ENCODE measurements at regions not wholly inside any gene's neighbourhood (a gene's known extent, or its start where the extent isn't known, plus 50 kb on each side); places are given as distances from the start of the nearest gene placed in this dataset.

GRCh38 chr10:35924759-35925158 lies 282.7 kb upstream of the FZD8 start:
- Mint-ChIP-seq H3K4me3 (no peak overlapping the region), H3K27me3 (no peaks in the 10 kb centered on the region), H3K27ac (no peak overlapping the region), H3K9me3 (no peaks in the 10 kb centered on the region), H3K4me1 (no peaks in the 10 kb centered on the region), H3K36me3 (ENCODE audit: low read depth) (no peaks in the 10 kb centered on the region)
- POLR2A ChIA-PET: no interaction called here
- intact Hi-C loops (cut with micrococcal nuclease): no loop called here
- CTCF ChIA-PET: no interaction called here
- no peak for ATAC-seq (ENCODE audit: low read depth)
- DNase-seq: no peak
- TF ChIP-seq, protein P1, sequence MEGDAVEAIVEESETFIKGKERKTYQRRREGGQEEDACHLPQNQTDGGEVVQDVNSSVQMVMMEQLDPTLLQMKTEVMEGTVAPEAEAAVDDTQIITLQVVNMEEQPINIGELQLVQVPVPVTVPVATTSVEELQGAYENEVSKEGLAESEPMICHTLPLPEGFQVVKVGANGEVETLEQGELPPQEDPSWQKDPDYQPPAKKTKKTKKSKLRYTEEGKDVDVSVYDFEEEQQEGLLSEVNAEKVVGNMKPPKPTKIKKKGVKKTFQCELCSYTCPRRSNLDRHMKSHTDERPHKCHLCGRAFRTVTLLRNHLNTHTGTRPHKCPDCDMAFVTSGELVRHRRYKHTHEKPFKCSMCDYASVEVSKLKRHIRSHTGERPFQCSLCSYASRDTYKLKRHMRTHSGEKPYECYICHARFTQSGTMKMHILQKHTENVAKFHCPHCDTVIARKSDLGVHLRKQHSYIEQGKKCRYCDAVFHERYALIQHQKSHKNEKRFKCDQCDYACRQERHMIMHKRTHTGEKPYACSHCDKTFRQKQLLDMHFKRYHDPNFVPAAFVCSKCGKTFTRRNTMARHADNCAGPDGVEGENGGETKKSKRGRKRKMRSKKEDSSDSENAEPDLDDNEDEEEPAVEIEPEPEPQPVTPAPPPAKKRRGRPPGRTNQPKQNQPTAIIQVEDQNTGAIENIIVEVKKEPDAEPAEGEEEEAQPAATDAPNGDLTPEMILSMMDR (IDR thresholded peaks at IDR 0.05): no peak

DNA sequence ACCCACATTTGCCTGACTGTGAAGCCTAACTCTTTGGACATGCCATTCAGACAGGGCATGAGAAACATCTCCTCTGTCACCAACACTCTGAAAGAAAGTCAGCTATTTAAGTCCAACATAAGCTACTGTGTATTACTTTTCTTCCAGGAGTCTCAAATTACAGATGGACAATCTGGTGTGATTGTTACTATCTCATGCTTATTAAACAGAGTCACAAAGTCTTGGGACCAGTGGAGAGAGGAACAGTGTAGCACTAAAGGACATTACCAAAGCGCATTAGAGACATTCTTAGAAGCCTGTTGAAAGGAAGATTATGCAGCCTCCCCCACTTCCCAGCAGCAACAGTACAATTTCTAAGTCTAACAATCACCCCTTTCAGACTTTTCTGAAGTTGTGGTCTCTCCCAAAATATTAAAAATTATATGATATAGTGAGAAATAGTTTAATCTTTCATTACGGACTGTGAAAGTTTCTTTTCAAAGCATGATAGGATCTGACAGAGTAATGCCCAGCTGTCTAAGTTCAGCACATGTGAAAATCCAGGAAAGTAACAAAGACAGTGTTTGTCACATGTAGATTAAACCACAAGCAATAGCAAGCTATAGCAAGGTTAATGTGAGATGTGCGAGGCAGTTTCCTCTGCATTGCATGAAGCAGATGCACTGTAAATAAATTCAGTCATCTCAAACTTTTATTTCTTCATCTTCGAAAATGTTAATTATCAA lies 280.9 kb upstream of the FZD8 start:
- intact Hi-C loops (cut with micrococcal nuclease): no loop called here
- POLR2A ChIA-PET: no interaction called here
- Mint-ChIP-seq H3K27me3 (no peaks in the 10 kb centered on the region), H3K9me3 (no peaks in the 10 kb centered on the region), H3K4me1 (no peaks in the 10 kb centered on the region), H3K27ac (no peak overlapping the region), H3K36me3 (ENCODE audit: low read depth) (no peaks in the 10 kb centered on the region), H3K4me3 (no peak overlapping the region)
- CTCF ChIA-PET: no interaction called here
- no peak for ATAC-seq (ENCODE audit: low read depth)
- no peak for DNase-seq
- TF ChIP-seq, protein P1 (IDR thresholded peaks at IDR 0.05): no peak

- TF ChIP-seq, protein P1 (IDR thresholded peaks at IDR 0.05): no peak
- H3K27me3 Mint-ChIP-seq: no peaks in the 10 kb centered on the region
- H3K4me1 Mint-ChIP-seq: no peaks in the 10 kb centered on the region
- ATAC-seq (ENCODE audit: low read depth) (no peak), DNase-seq (no peak)
- POLR2A ChIA-PET: no interaction called here
- no peak overlapping the region for H3K27ac Mint-ChIP-seq
- no peaks in the 10 kb centered on the region for H3K36me3 Mint-ChIP-seq (ENCODE audit: low read depth)
- intact Hi-C loops (cut with micrococcal nuclease): no loop called here
- no peaks in the 10 kb centered on the region for H3K9me3 Mint-ChIP-seq
- CTCF ChIA-PET: no interaction called here
- H3K4me3 Mint-ChIP-seq: no peak overlapping the region
Measured at GRCh38 chr10:35921866-35922350, 279.8 kb upstream of the FZD8 start.

GRCh38 chr10:35916791-35917190 lies 274.7 kb upstream of the FZD8 start:
- H3K27ac Mint-ChIP-seq: no peak overlapping the region
- no peak for ATAC-seq (ENCODE audit: low read depth)
- H3K9me3 Mint-ChIP-seq: no peaks in the 10 kb centered on the region
- TF ChIP-seq, protein P1 (IDR thresholded peaks at IDR 0.05): no peak
- DNase-seq: no peak
- no peaks in the 10 kb centered on the region for H3K36me3 Mint-ChIP-seq (ENCODE audit: low read depth)
- POLR2A ChIA-PET: no interaction called here
- H3K4me3 Mint-ChIP-seq: no peak overlapping the region
- CTCF ChIA-PET: no interaction called here
- intact Hi-C loops (cut with micrococcal nuclease): no loop called here
- H3K4me1 Mint-ChIP-seq: no peaks in the 10 kb centered on the region
- H3K27me3 Mint-ChIP-seq: no peaks in the 10 kb centered on the region

DNA sequence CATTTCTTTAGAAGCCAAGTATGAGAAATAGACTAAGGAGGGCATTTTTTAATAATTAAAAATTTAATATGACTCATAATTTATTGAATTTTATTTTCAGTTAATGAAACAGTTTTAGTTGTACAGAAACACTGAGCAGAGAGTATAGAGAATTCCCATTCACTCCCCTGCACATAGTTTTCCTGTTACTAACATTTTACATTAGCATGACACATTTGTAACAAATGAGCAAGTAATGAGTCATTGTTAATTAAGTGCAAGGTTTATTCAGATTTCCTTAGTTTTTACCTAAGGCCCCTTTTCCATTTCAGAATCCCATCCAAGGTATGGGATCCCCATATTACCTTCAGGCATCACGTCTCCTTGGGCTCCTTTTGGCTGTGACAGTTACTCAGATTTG lies 271.5 kb upstream of the FZD8 start:
- ChIA-PET POLR2A (no interaction called here), CTCF (no interaction called here)
- DNase-seq: no peak
- TF ChIP-seq, protein P1 (IDR thresholded peaks at IDR 0.05): no peak
- Mint-ChIP-seq H3K27ac (no peak overlapping the region), H3K36me3 (ENCODE audit: low read depth) (no peaks in the 10 kb centered on the region), H3K9me3 (no peaks in the 10 kb centered on the region), H3K4me1 (no peaks in the 10 kb centered on the region), H3K27me3 (no peaks in the 10 kb centered on the region), H3K4me3 (no peak overlapping the region)
- no peak for ATAC-seq (ENCODE audit: low read depth)
- intact Hi-C loops (cut with micrococcal nuclease): no loop called here
